ENCODE measurements at regions not wholly inside any gene's neighbourhood (a gene's known extent, or its start where the extent isn't known, plus 50 kb on each side); places are given as distances from the start of the nearest gene placed in this dataset.

- H3K36me3 Mint-ChIP-seq (ENCODE audit: low read depth) = no peaks in the 10 kb centered on the region
- Histone ChIP-seq H3K4me1 (ENCODE audit: control insufficient read depth, insufficient read depth, low read length) (no peaks in the 10 kb centered on the region), H3K4me3 (ENCODE audit: low read length) (no peak overlapping the region), H3K9me3 (ENCODE audit: control insufficient read depth, low read length) (peaks cover 21% of the 10 kb centered on the region), H3K36me3 (ENCODE audit: control insufficient read depth, insufficient read depth, low read length) (no peaks in the 10 kb centered on the region), H3K27me3 (ENCODE audit: control insufficient read depth, insufficient read depth, low read length, poor library complexity, severe bottlenecking) (no peaks in the 10 kb centered on the region), H3K27ac (ENCODE audit: low read depth, low read length) (no peak overlapping the region), H3K9ac (ENCODE audit: extremely low read depth, low read length, poor library complexity, severe bottlenecking) (no peak overlapping the region)
- H3K27ac Mint-ChIP-seq = no peak overlapping the region
- no peaks in the 10 kb centered on the region for H3K4me1 Mint-ChIP-seq
- WGBS, 2 experiments (ENCODE audit: insufficient coverage in 1 of 2, insufficient read length in 1 of 2) = no CpG with 5 or more reads among the region's 1 CpG
- no peak overlapping the region for H3K4me3 Mint-ChIP-seq
- TF ChIP-seq CTCF (conservative IDR thresholded peaks at IDR 0.05) = no peak
- no peaks in the 10 kb centered on the region for H3K27me3 Mint-ChIP-seq (ENCODE audit: insufficient read depth)
- peaks cover 26% of the 10 kb centered on the region for H3K9me3 Mint-ChIP-seq
- no peak for DNase-seq
Observed at GRCh38 chr17:54046570-54046969, 223.8 kb downstream of the KIF2B start.

- Mint-ChIP-seq H3K27me3 (ENCODE audit: insufficient read depth) (no peaks in the 10 kb centered on the region), H3K36me3 (ENCODE audit: low read depth) (no peaks in the 10 kb centered on the region), H3K27ac (no peak overlapping the region), H3K4me3 (no peak overlapping the region), H3K4me1 (no peaks in the 10 kb centered on the region), H3K9me3 (peaks cover 13% of the 10 kb centered on the region)
- no peaks in the 10 kb centered on the region for H3K4me1 ChIP-seq (ENCODE audit: control insufficient read depth, insufficient read depth, low read length)
- no peaks in the 10 kb centered on the region for H3K27me3 ChIP-seq (ENCODE audit: control insufficient read depth, insufficient read depth, low read length, poor library complexity, severe bottlenecking)
- no peak overlapping the region for H3K27ac ChIP-seq (ENCODE audit: low read depth, low read length)
- no peak for DNase-seq
- H3K9me3 ChIP-seq (ENCODE audit: control insufficient read depth, low read length) = no peaks in the 10 kb centered on the region
- 94 to 100% methylated on average over 1 of the region's 1 CpG for WGBS, 2 experiments (ENCODE audit: insufficient coverage in 1 of 2, insufficient read length in 1 of 2)
- TF ChIP-seq CTCF (conservative IDR thresholded peaks at IDR 0.05) = no peak
- no peaks in the 10 kb centered on the region for H3K36me3 ChIP-seq (ENCODE audit: control insufficient read depth, insufficient read depth, low read length)
- H3K4me3 ChIP-seq (ENCODE audit: low read length) = no peak overlapping the region
- no peak overlapping the region for H3K9ac ChIP-seq (ENCODE audit: extremely low read depth, low read length, poor library complexity, severe bottlenecking)
Observed at GRCh38 chr17:54063639-54064038, 240.9 kb downstream of the KIF2B start.

GRCh38 chr17:54085020-54085419 lies 262.3 kb downstream of the KIF2B start:
- Histone ChIP-seq H3K4me3 (ENCODE audit: low read length) (no peak overlapping the region), H3K4me1 (ENCODE audit: control insufficient read depth, insufficient read depth, low read length) (no peaks in the 10 kb centered on the region), H3K9me3 (ENCODE audit: control insufficient read depth, low read length) (no peaks in the 10 kb centered on the region), H3K27me3 (ENCODE audit: control insufficient read depth, insufficient read depth, low read length, poor library complexity, severe bottlenecking) (no peaks in the 10 kb centered on the region), H3K9ac (ENCODE audit: extremely low read depth, low read length, poor library complexity, severe bottlenecking) (no peak overlapping the region), H3K36me3 (ENCODE audit: control insufficient read depth, insufficient read depth, low read length) (no peaks in the 10 kb centered on the region), H3K27ac (ENCODE audit: low read depth, low read length) (no peak overlapping the region)
- DNase-seq = no peak
- H3K4me3 Mint-ChIP-seq = no peak overlapping the region
- 95% methylated on average over 1 of the region's 1 CpG; no CpG with 5 or more reads in 1 of the 2 experiments for WGBS, 2 experiments (ENCODE audit: insufficient coverage in 1 of 2, insufficient read length in 1 of 2)
- H3K27ac Mint-ChIP-seq = no peak overlapping the region
- H3K9me3 Mint-ChIP-seq = peaks cover 10% of the 10 kb centered on the region
- TF ChIP-seq CTCF (conservative IDR thresholded peaks at IDR 0.05) = no peak
- no peaks in the 10 kb centered on the region for H3K27me3 Mint-ChIP-seq (ENCODE audit: insufficient read depth)
- H3K4me1 Mint-ChIP-seq = peaks cover 5% of the 10 kb centered on the region
- no peaks in the 10 kb centered on the region for H3K36me3 Mint-ChIP-seq (ENCODE audit: low read depth)

All from endodermal cell (in vitro differentiated cells).